Suprapubic skin (tissue), 4 donors: ENCODE measurements at regions not wholly inside any gene's neighbourhood (a gene's known extent, or its start where the extent isn't known, plus 50 kb on each side); places are given as distances from the start of the nearest gene placed in this dataset.

ENCODE experiments used
- DNase-seq, 2 donors: peaks; one replicate each; pipeline ENCODE4 v3.0.0-alpha.2; 2019; ENCODE audit warnings: low spot score in 2 of 2
- H3K27ac ChIP-seq: fragments of 200-600 bp; sonication (generic); one replicate; pipeline ENCODE4 v1.5.1; 2019
- H3K27me3 ChIP-seq: fragments of 200-600 bp; sonication (generic); one replicate; pipeline ENCODE4 v1.5.1; 2019
- H3K36me3 ChIP-seq: fragments of 200-600 bp; sonication (generic); one replicate; pipeline ENCODE4 v1.5.1; 2019
- H3K4me1 ChIP-seq: fragments of 200-600 bp; sonication (generic); one replicate; pipeline ENCODE4 v1.5.1; 2019
- H3K4me3 ChIP-seq: fragments of 200-600 bp; sonication (generic); one replicate; pipeline ENCODE4 v1.5.1; 2019; ENCODE audit warnings: mild to moderate bottlenecking
- H3K9me3 ChIP-seq: fragments of 200-600 bp; sonication (generic); one replicate; pipeline ENCODE4 v1.5.1; 2019
- CTCF ChIP-seq, 2 donors: fragments of 200-600 bp in 1 of 2; fragments of 450-650 bp in 1 of 2; sonication (generic) in 1 of 2; IDR thresholded peaks; one replicate each; pipeline ENCODE4 v1.5.1; 2016 to 2019; ENCODE audit warnings: antibody characterized with exemption in 2 of 2, mild to moderate bottlenecking in 1 of 2, moderate library complexity in 1 of 2
- EP300 ChIP-seq: sonication (generic); formaldehyde crosslinking; IDR thresholded peaks from one replicate; pipeline ENCODE4 v1.6.1; 2017; ENCODE audit warnings: antibody characterized with exemption
- POLR2A ChIP-seq, 2 donors: fragments of 450-650 bp; IDR thresholded peaks; one replicate each; pipeline ENCODE4 v1.6.1; 2017; ENCODE audit warnings: antibody characterized with exemption in 2 of 2, mild to moderate bottlenecking in 2 of 2, moderate library complexity in 2 of 2
- POLR2AphosphoS5 ChIP-seq, 3 donors: sonication (generic); formaldehyde crosslinking; IDR thresholded peaks; one replicate each; pipeline ENCODE4 v1.6.1; 2017; ENCODE audit warnings: antibody characterized with exemption in 3 of 3
- WGBS: methylation state at CpG from one replicate; pipeline ENCODE4 v1.1.5; 2018; 5-methylcytosine and 5-hydroxymethylcytosine counted together

GRCh38 chr4:136793848-136794247 is 738.4 kb downstream of the PCDH18 start:
- Histone ChIP-seq H3K9me3 (no peaks in the 10 kb centered on the region), H3K27ac (no peak overlapping the region), H3K4me3 (no peak overlapping the region), H3K27me3 (no peaks in the 10 kb centered on the region), H3K36me3 (no peaks in the 10 kb centered on the region), H3K4me1 (no peaks in the 10 kb centered on the region)
- TF ChIP-seq POLR2A (IDR thresholded peaks at IDR 0.05) (no peak), POLR2AphosphoS5 (IDR thresholded peaks at IDR 0.05) (no peak), EP300 (no peak), CTCF (IDR thresholded peaks at IDR 0.05) (no peak)
- no peak for DNase-seq
- WGBS: 76% methylated on average over 4 of the region's 4 CpGs

GRCh38 chr4:136784326-136784725 is 748.0 kb downstream of the PCDH18 start:
- Histone ChIP-seq H3K27me3 (no peaks in the 10 kb centered on the region), H3K9me3 (no peaks in the 10 kb centered on the region), H3K4me1 (no peaks in the 10 kb centered on the region), H3K27ac (no peak overlapping the region), H3K36me3 (no peaks in the 10 kb centered on the region), H3K4me3 (no peak overlapping the region)
- WGBS: 79% methylated on average over 1 of the region's 1 CpG
- TF ChIP-seq POLR2AphosphoS5 (IDR thresholded peaks at IDR 0.05): no peak
- TF ChIP-seq CTCF (IDR thresholded peaks at IDR 0.05): no peak
- no peak for TF ChIP-seq EP300
- TF ChIP-seq POLR2A (IDR thresholded peaks at IDR 0.05): no peak
- no peak for DNase-seq

GRCh38 chr4:136769717-136770116 is 762.6 kb downstream of the PCDH18 start:
- Histone ChIP-seq H3K9me3 (no peaks in the 10 kb centered on the region), H3K4me1 (no peaks in the 10 kb centered on the region), H3K27ac (no peak overlapping the region), H3K27me3 (no peaks in the 10 kb centered on the region), H3K36me3 (no peaks in the 10 kb centered on the region), H3K4me3 (no peak overlapping the region)
- WGBS: 93% methylated on average over 6 of the region's 6 CpGs
- no peak for DNase-seq
- TF ChIP-seq POLR2AphosphoS5 (IDR thresholded peaks at IDR 0.05) (no peak), CTCF (IDR thresholded peaks at IDR 0.05) (no peak), POLR2A (IDR thresholded peaks at IDR 0.05) (no peak), EP300 (no peak)

GRCh38 chr4:136768925-136769275 is 763.4 kb downstream of the PCDH18 start:
- H3K4me1 ChIP-seq: no peaks in the 10 kb centered on the region
- no peak overlapping the region for H3K27ac ChIP-seq
- no peak for DNase-seq
- no peaks in the 10 kb centered on the region for H3K36me3 ChIP-seq
- H3K4me3 ChIP-seq: no peak overlapping the region
- H3K27me3 ChIP-seq: no peaks in the 10 kb centered on the region
- no peaks in the 10 kb centered on the region for H3K9me3 ChIP-seq
- 15% methylated on average over 1 of the region's 1 CpG for WGBS
- no peak for TF ChIP-seq POLR2AphosphoS5 (IDR thresholded peaks at IDR 0.05)
- no peak for TF ChIP-seq POLR2A (IDR thresholded peaks at IDR 0.05)
- TF ChIP-seq CTCF (IDR thresholded peaks at IDR 0.05): no peak
- TF ChIP-seq EP300: no peak

GRCh38 chr4:136768213-136768924 is 763.9 kb downstream of the PCDH18 start:
- Histone ChIP-seq H3K4me3 (no peak overlapping the region), H3K27me3 (no peaks in the 10 kb centered on the region), H3K27ac (no peak overlapping the region), H3K4me1 (no peaks in the 10 kb centered on the region), H3K9me3 (no peaks in the 10 kb centered on the region), H3K36me3 (no peaks in the 10 kb centered on the region)
- WGBS: 49% methylated on average over 3 of the region's 3 CpGs
- DNase-seq: no peak
- TF ChIP-seq CTCF (IDR thresholded peaks at IDR 0.05): no peak
- TF ChIP-seq POLR2AphosphoS5 (IDR thresholded peaks at IDR 0.05): no peak
